ENCODE measurements at regions not wholly inside any gene's neighbourhood (a gene's known extent, or its start where the extent isn't known, plus 50 kb on each side); places are given as distances from the start of the nearest gene placed in this dataset.

- POLR2A ChIA-PET, result no interaction called here
- ATAC-seq (no peak), FAIRE-seq (no peak), DNase-seq (ENCODE audit: low spot score) (no peak)
- CTCF ChIA-PET (ENCODE audit: low intra/inter-chr PET ratio, low total read pairs), result no interaction called here
- no peak for TF ChIP-seq RXRA (CRISPR knock-in tag; IDR thresholded peaks at IDR 0.05)
- no peak for TF ChIP-seq FOXC1 (CRISPR knock-in tag; IDR thresholded peaks at IDR 0.05; ENCODE audit: borderline replicate concordance)
- TF ChIP-seq U2AF1 (optimal IDR thresholded peaks at IDR 0.05; ENCODE audit: low read depth, low read length), result no peak
- H3K4me3 ChIP-seq (replicated peaks in 1 of 3; ENCODE audit: insufficient read depth in 1 of 3, low read depth in 2 of 3, low read length in 3 of 3), result no peak overlapping the region
- H3K27ac ChIP-seq (ENCODE audit: extremely low read length, insufficient read depth, low read length), result no peak overlapping the region
- H3K79me2 ChIP-seq (ENCODE audit: insufficient read depth, low read length), result no peaks in the 10 kb centered on the region
- WGBS (ENCODE audit: low lambda C conversion rate), result 17% methylated on average over 3 of the region's 3 CpGs
- no TSS peak for BruUV-seq (replicated peaks)
- H3K36me3 ChIP-seq (replicated peaks in 1 of 2; ENCODE audit: control insufficient read depth in 1 of 2, insufficient read depth in 2 of 2, low read length in 2 of 2), result no peaks in the 10 kb centered on the region
- no peaks in the 10 kb centered on the region for H3K9me3 ChIP-seq (ENCODE audit: low read length)
- intact Hi-C loops (cut with micrococcal nuclease; ENCODE audit: unreplicated experiment) (no loop called here), in situ Hi-C loops (cut with HindIII; ENCODE audit: extremely low pct_ligation_motif_present, low pct_unique_long_range_greater_than_20kb) (no loop called here)
- no peak overlapping the region for H2AFZ ChIP-seq (ENCODE audit: low read length)
- H3K4me1 ChIP-seq (ENCODE audit: insufficient read depth, low read length), result no peaks in the 10 kb centered on the region
- H3K9ac ChIP-seq (ENCODE audit: insufficient read depth, low read depth, low read length), result no peak overlapping the region
- H4K20me1 ChIP-seq (ENCODE audit: insufficient read depth, low read length), result no peaks in the 10 kb centered on the region
- no peaks in the 10 kb centered on the region for H3K27me3 ChIP-seq (ENCODE audit: control insufficient read depth in 1 of 2, insufficient read depth in 2 of 2, low read length in 2 of 2)
- no peak overlapping the region for H3K4me2 ChIP-seq (ENCODE audit: low read depth, low read length)
Measured at GRCh38 chr6:24997905-24998304, 62.1 kb upstream of the RIPOR2 start.

GRCh38 chr6:25002326-25003091 lies 66.7 kb upstream of the RIPOR2 start:
- POLR2A ChIA-PET, result no interaction called here
- no peak for DNase-seq (ENCODE audit: low spot score)
- in situ Hi-C loops (cut with HindIII; ENCODE audit: extremely low pct_ligation_motif_present, low pct_unique_long_range_greater_than_20kb) (no loop called here), intact Hi-C loops (cut with micrococcal nuclease; ENCODE audit: unreplicated experiment) (no loop called here)
- no peak overlapping the region for H3K4me2 ChIP-seq (ENCODE audit: low read depth, low read length)
- no peak overlapping the region for H2AFZ ChIP-seq (ENCODE audit: low read length)
- H3K4me3 ChIP-seq (replicated peaks in 1 of 3; ENCODE audit: insufficient read depth in 1 of 3, low read depth in 2 of 3, low read length in 3 of 3), result no peak overlapping the region
- H3K79me2 ChIP-seq (ENCODE audit: insufficient read depth, low read length), result no peaks in the 10 kb centered on the region
- CTCF ChIA-PET (ENCODE audit: low intra/inter-chr PET ratio, low total read pairs), result no interaction called here
- H3K4me1 ChIP-seq (ENCODE audit: insufficient read depth, low read length), result no peaks in the 10 kb centered on the region
- 13% methylated on average over 11 of the region's 11 CpGs for WGBS (ENCODE audit: low lambda C conversion rate)
- no peak for FAIRE-seq
- no peaks in the 10 kb centered on the region for H3K36me3 ChIP-seq (replicated peaks in 1 of 2; ENCODE audit: control insufficient read depth in 1 of 2, insufficient read depth in 2 of 2, low read length in 2 of 2)
- no TSS peak for BruUV-seq (replicated peaks)
- no peak for ATAC-seq
- H3K27me3 ChIP-seq (ENCODE audit: control insufficient read depth in 1 of 2, insufficient read depth in 2 of 2, low read length in 2 of 2), result 0 out of 5 replicates have a peak, but pooled peaks cover 0 to 9% of the 10 kb centered on the region in 2 experiments
- no peaks in the 10 kb centered on the region for H3K9me3 ChIP-seq (ENCODE audit: low read length)
- H4K20me1 ChIP-seq (ENCODE audit: insufficient read depth, low read length), result no peaks in the 10 kb centered on the region
- no peak overlapping the region for H3K27ac ChIP-seq (ENCODE audit: extremely low read length, insufficient read depth, low read length)
- H3K9ac ChIP-seq (ENCODE audit: insufficient read depth, low read depth, low read length), result no peak overlapping the region
- TF ChIP-seq, protein P1, sequence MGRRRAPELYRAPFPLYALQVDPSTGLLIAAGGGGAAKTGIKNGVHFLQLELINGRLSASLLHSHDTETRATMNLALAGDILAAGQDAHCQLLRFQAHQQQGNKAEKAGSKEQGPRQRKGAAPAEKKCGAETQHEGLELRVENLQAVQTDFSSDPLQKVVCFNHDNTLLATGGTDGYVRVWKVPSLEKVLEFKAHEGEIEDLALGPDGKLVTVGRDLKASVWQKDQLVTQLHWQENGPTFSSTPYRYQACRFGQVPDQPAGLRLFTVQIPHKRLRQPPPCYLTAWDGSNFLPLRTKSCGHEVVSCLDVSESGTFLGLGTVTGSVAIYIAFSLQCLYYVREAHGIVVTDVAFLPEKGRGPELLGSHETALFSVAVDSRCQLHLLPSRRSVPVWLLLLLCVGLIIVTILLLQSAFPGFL (CRISPR knock-in tag; IDR thresholded peaks at IDR 0.05), result no peak
- no peak for TF ChIP-seq ZNF335 (CRISPR knock-in tag; IDR thresholded peaks at IDR 0.05)
- no peak for TF ChIP-seq HCFC1 (IDR thresholded peaks at IDR 0.05; ENCODE audit: low read depth, low read length)
- TF ChIP-seq ETV6 (CRISPR knock-in tag; conservative IDR thresholded peaks at IDR 0.05), result no peak
- no peak for TF ChIP-seq ZNF556 (CRISPR knock-in tag; IDR thresholded peaks at IDR 0.05; ENCODE audit: borderline replicate concordance)
- no peak for TF ChIP-seq FOXO4 (CRISPR knock-in tag; conservative IDR thresholded peaks at IDR 0.05)
- TF ChIP-seq ZNF234 (CRISPR knock-in tag; conservative IDR thresholded peaks at IDR 0.05), result no peak
- TF ChIP-seq HMG20A (CRISPR knock-in tag; IDR thresholded peaks at IDR 0.05; ENCODE audit: borderline replicate concordance), result no peak
- no peak for TF ChIP-seq HDAC6 (IDR thresholded peaks at IDR 0.05; ENCODE audit: low read depth, low read length)
- no peak for TF ChIP-seq HES4 (CRISPR knock-in tag; IDR thresholded peaks at IDR 0.05; ENCODE audit: borderline replicate concordance)
- TF ChIP-seq, protein P2, sequence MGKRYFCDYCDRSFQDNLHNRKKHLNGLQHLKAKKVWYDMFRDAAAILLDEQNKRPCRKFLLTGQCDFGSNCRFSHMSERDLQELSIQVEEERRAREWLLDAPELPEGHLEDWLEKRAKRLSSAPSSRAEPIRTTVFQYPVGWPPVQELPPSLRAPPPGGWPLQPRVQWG (CRISPR knock-in tag; IDR thresholded peaks at IDR 0.05; ENCODE audit: borderline replicate concordance, low read depth), result no peak
- no peak for TF ChIP-seq TP53 (CRISPR knock-in tag; conservative IDR thresholded peaks at IDR 0.05)
- TF ChIP-seq ARHGAP35 (CRISPR knock-in tag; IDR thresholded peaks at IDR 0.05; ENCODE audit: borderline replicate concordance), result no peak
- no peak for TF ChIP-seq ZNF136 (CRISPR knock-in tag; IDR thresholded peaks at IDR 0.05; ENCODE audit: low read depth)
